ENCODE measurements at regions not wholly inside any gene's neighbourhood (a gene's known extent, or its start where the extent isn't known, plus 50 kb on each side); places are given as distances from the start of the nearest gene placed in this dataset.
"Not testable (repeated sequence)": the region's sequence is repeated elsewhere in the genome, so short reads cannot be mapped to it uniquely, and the experiment has no call there.

DNA sequence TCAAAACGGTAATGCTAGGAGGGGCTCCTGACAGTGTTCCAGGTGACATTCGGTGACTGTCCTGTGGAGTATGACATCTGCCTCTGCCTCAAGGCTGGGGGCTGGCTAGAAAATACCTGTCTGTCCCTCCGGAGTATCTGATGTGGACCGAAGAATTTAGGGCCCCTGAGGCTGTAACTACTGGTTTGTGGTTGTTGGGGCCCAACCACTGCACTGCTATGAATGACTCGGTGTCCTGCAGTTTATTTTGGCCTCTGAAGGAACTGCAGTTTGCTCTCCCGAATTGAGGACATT, 198.9 kb upstream of the CAND1 start:
- Histone ChIP-seq H3K4me1 (ENCODE audit: control insufficient read depth, extremely low read depth, insufficient read depth, low read length) (peaks cover 29% of the 10 kb centered on the region), H3K79me2 (ENCODE audit: control insufficient read depth, insufficient read depth, low read length) (peaks cover 12% of the 10 kb centered on the region), H4K20me1 (ENCODE audit: control insufficient read depth, extremely low read depth, insufficient read depth, low read length) (no peaks in the 10 kb centered on the region), H3K4me3 (ENCODE audit: control insufficient read depth in 2 of 3, extremely low read depth in 1 of 3, insufficient read depth in 2 of 3, low read depth in 1 of 3, low read length in 3 of 3) (peak overlapping the region in 2 of 3 experiments; percentile 75 to 82), H3K9me1 (ENCODE audit: control insufficient read depth, extremely low read depth, insufficient read depth, low read length) (no peaks in the 10 kb centered on the region), H2AFZ (ENCODE audit: control insufficient read depth, low read length) (no peak overlapping the region), H3K27ac (ENCODE audit: control insufficient read depth, insufficient read depth, low read length) (peak overlapping the region; percentile 70), H3K9me3 (ENCODE audit: control insufficient read depth, low read depth, low read length) (no peaks in the 10 kb centered on the region), H3K4me2 (ENCODE audit: control insufficient read depth, extremely low read depth, insufficient read depth, low read depth, low read length) (peak overlapping the region; percentile 98), H3K36me3 (ENCODE audit: control insufficient read depth in 2 of 2, extremely low read depth in 1 of 2, insufficient read depth in 2 of 2, low read length in 2 of 2) (no peaks in the 10 kb centered on the region), H3K9ac (ENCODE audit: control insufficient read depth, extremely low read depth, insufficient read depth, low read length) (no peak overlapping the region), H3K27me3 (ENCODE audit: control insufficient read depth, extremely low read depth, insufficient read depth, low read length) (no peaks in the 10 kb centered on the region)
- TF ChIP-seq EZH2 (IDR thresholded peaks at IDR 0.05; ENCODE audit: low read length) = no peak
- TF ChIP-seq, protein P1, sequence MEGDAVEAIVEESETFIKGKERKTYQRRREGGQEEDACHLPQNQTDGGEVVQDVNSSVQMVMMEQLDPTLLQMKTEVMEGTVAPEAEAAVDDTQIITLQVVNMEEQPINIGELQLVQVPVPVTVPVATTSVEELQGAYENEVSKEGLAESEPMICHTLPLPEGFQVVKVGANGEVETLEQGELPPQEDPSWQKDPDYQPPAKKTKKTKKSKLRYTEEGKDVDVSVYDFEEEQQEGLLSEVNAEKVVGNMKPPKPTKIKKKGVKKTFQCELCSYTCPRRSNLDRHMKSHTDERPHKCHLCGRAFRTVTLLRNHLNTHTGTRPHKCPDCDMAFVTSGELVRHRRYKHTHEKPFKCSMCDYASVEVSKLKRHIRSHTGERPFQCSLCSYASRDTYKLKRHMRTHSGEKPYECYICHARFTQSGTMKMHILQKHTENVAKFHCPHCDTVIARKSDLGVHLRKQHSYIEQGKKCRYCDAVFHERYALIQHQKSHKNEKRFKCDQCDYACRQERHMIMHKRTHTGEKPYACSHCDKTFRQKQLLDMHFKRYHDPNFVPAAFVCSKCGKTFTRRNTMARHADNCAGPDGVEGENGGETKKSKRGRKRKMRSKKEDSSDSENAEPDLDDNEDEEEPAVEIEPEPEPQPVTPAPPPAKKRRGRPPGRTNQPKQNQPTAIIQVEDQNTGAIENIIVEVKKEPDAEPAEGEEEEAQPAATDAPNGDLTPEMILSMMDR (optimal IDR thresholded peaks at IDR 0.05 in 1 of 3, IDR thresholded peaks at IDR 0.05 in 1 of 3, conservative IDR thresholded peaks at IDR 0.05 in 1 of 3; ENCODE audit: extremely low read depth in 1 of 3, insufficient read depth in 2 of 3, low read length in 3 of 3) = no peak
- DNase-seq (ENCODE audit: low read depth, low spot score) (no peak), FAIRE-seq (peak; percentile 76)
- dilution Hi-C loops (cut with MboI; ENCODE audit: extremely low pct_ligation_motif_present, low sequenced_read_pairs) = no loop called here

DNA sequence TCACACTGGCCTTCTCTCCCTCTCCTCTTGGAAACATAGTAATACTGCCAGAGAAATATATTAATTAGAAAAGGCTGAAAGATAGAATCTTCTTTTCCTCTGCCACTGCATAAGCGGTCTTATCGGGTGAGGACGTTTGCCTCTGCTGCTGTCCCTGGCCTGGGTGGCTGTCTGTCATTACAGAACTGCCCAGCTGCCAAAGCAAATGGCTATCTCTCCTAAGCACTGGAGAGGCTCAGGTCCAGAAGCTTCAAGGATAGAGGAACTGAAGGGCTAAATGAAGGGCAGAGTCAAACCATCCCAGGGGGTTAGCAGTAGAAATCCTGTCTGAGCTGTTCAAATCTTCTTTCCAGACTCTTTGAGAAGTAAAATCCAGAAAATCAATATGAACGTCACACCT, 198.6 kb upstream of the CAND1 start:
- dilution Hi-C loops (cut with MboI; ENCODE audit: extremely low pct_ligation_motif_present, low sequenced_read_pairs) = no loop called here
- Histone ChIP-seq H3K27me3 (ENCODE audit: control insufficient read depth, extremely low read depth, insufficient read depth, low read length) (no peaks in the 10 kb centered on the region), H3K9me1 (ENCODE audit: control insufficient read depth, extremely low read depth, insufficient read depth, low read length) (no peaks in the 10 kb centered on the region), H3K79me2 (ENCODE audit: control insufficient read depth, insufficient read depth, low read length) (peaks cover 12% of the 10 kb centered on the region), H2AFZ (ENCODE audit: control insufficient read depth, low read length) (no peak overlapping the region), H3K36me3 (ENCODE audit: control insufficient read depth in 2 of 2, extremely low read depth in 1 of 2, insufficient read depth in 2 of 2, low read length in 2 of 2) (no peaks in the 10 kb centered on the region), H4K20me1 (ENCODE audit: control insufficient read depth, extremely low read depth, insufficient read depth, low read length) (no peaks in the 10 kb centered on the region), H3K27ac (ENCODE audit: control insufficient read depth, insufficient read depth, low read length) (no peak overlapping the region), H3K4me3 (ENCODE audit: control insufficient read depth in 2 of 3, extremely low read depth in 1 of 3, insufficient read depth in 2 of 3, low read depth in 1 of 3, low read length in 3 of 3) (no peak overlapping the region), H3K4me1 (ENCODE audit: control insufficient read depth, extremely low read depth, insufficient read depth, low read length) (peaks cover 33% of the 10 kb centered on the region), H3K9me3 (ENCODE audit: control insufficient read depth, low read depth, low read length) (no peaks in the 10 kb centered on the region), H3K4me2 (ENCODE audit: control insufficient read depth, extremely low read depth, insufficient read depth, low read depth, low read length) (peak overlapping the region; percentile 98), H3K9ac (ENCODE audit: control insufficient read depth, extremely low read depth, insufficient read depth, low read length) (no peak overlapping the region)
- TF ChIP-seq, protein P1 (optimal IDR thresholded peaks at IDR 0.05 in 1 of 3, IDR thresholded peaks at IDR 0.05 in 1 of 3, conservative IDR thresholded peaks at IDR 0.05 in 1 of 3; ENCODE audit: extremely low read depth in 1 of 3, insufficient read depth in 2 of 3, low read length in 3 of 3) = no peak
- TF ChIP-seq EZH2 (IDR thresholded peaks at IDR 0.05; ENCODE audit: low read length) = no peak
- FAIRE-seq = no peak
- no peak for DNase-seq (ENCODE audit: low read depth, low spot score)

DNA sequence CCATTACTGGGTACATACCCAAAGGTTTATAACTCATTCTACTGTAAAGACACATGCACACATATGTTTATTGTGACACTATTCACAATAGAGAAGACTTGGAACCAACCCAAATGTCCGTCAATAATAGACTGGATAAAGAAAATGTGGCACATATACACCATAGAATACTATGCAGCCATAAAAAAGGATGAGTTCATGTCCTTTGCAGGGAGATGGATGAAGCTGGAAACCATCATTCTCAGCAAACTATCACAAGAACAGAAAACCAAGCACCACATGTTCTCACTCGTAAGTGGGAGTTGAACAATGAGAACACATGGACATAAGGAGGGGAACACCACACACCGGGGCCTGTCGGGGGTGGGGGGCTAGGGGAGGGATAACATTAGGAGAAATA, 196.9 kb upstream of the CAND1 start:
- H3K79me2 ChIP-seq (ENCODE audit: control insufficient read depth, insufficient read depth, low read length); H3K27ac ChIP-seq (ENCODE audit: control insufficient read depth, insufficient read depth, low read length); H2AFZ ChIP-seq (ENCODE audit: control insufficient read depth, low read length); H3K4me2 ChIP-seq (ENCODE audit: control insufficient read depth, extremely low read depth, insufficient read depth, low read depth, low read length); H3K4me3 ChIP-seq (ENCODE audit: control insufficient read depth in 2 of 3, extremely low read depth in 1 of 3, insufficient read depth in 2 of 3, low read depth in 1 of 3, low read length in 3 of 3); H3K36me3 ChIP-seq (ENCODE audit: control insufficient read depth in 2 of 2, extremely low read depth in 1 of 2, insufficient read depth in 2 of 2, low read length in 2 of 2); H3K27me3 ChIP-seq (ENCODE audit: control insufficient read depth, extremely low read depth, insufficient read depth, low read length); dilution Hi-C loops (cut with MboI; ENCODE audit: extremely low pct_ligation_motif_present, low sequenced_read_pairs); H4K20me1 ChIP-seq (ENCODE audit: control insufficient read depth, extremely low read depth, insufficient read depth, low read length); DNase-seq (ENCODE audit: low read depth, low spot score); FAIRE-seq; H3K9me3 ChIP-seq (ENCODE audit: control insufficient read depth, low read depth, low read length); H3K9me1 ChIP-seq (ENCODE audit: control insufficient read depth, extremely low read depth, insufficient read depth, low read length); H3K9ac ChIP-seq (ENCODE audit: control insufficient read depth, extremely low read depth, insufficient read depth, low read length): not testable (repeated sequence)
- H3K4me1 ChIP-seq (ENCODE audit: control insufficient read depth, extremely low read depth, insufficient read depth, low read length) = peaks cover 43% of the 10 kb centered on the region

All from keratinocyte (primary cell).